Ovary (tissue), 7 donors: ENCODE measurements at regions not wholly inside any gene's neighbourhood (a gene's known extent, or its start where the extent isn't known, plus 50 kb on each side); places are given as distances from the start of the nearest gene placed in this dataset.

ENCODE experiments used
- DNase-seq, 5 donors: peaks; one replicate each; pipeline ENCODE4 v3.0.0-alpha.2; 2019 to 2020
- H3K27ac ChIP-seq, 2 donors: fragments of 200-600 bp; one replicate each; pipeline versions ENCODE4 v1.5.1 to v1.8.0; 2019 to 2022
- H3K27me3 ChIP-seq: fragments of 200-600 bp; one replicate; pipeline ENCODE4 v1.8.0; 2022
- H3K36me3 ChIP-seq: fragments of 200-600 bp; sonication (generic); one replicate; pipeline ENCODE4 v1.5.1; 2019
- H3K4me1 ChIP-seq: one replicate; pipeline ENCODE4 v1.8.1; 2013; ENCODE audit warnings: mild to moderate bottlenecking, moderate library complexity; ENCODE audit not compliant: insufficient read depth
- H3K4me3 ChIP-seq: fragments of 200-600 bp; sonication (generic); one replicate; pipeline ENCODE4 v1.5.1; 2017
- H3K9me3 ChIP-seq, 2 donors: fragments of 200-600 bp in 1 of 2; sonication (generic) in 1 of 2; one replicate each; pipeline versions ENCODE4 v1.5.1 to v1.8.1; 2013 to 2019; ENCODE audit warnings: mild to moderate bottlenecking in 1 of 2, moderate library complexity in 1 of 2
- EP300 ChIP-seq: sonication (generic); formaldehyde crosslinking; IDR thresholded peaks from one replicate; pipeline ENCODE4 v1.6.1; 2017; ENCODE audit warnings: antibody characterized with exemption
- POLR2A ChIP-seq: fragments of 450-650 bp; IDR thresholded peaks from one replicate; pipeline ENCODE4 v1.6.1; 2017; ENCODE audit warnings: antibody characterized with exemption, mild to moderate bottlenecking, moderate library complexity
- WGBS, 3 donors: extraction: QIAGEN DNeasy Blood & Tissue Kit in 1 of 3; methylation state at CpG; one replicate each; pipeline versions ENCODE4 v1.1.5 to v1.1.7; 2013 to 2017; 5-methylcytosine and 5-hydroxymethylcytosine counted together
- intact Hi-C, 4 donors: fragments of 100-400 bp; cut with DNase I; formaldehyde crosslinking; loops; one replicate each; pipeline versions ENCODE4 v1.11.0 to v1.15.1; 2022 to 2023
- TF ChIP-seq, protein P1 (sequence below), 3 donors: fragments of 450-650 bp in 2 of 3; fragments of 200-600 bp in 1 of 3; IDR thresholded peaks; one replicate each; pipeline versions ENCODE4 v1.5.1 to v1.8.0; 2016 to 2022; ENCODE audit warnings: antibody characterized with exemption in 3 of 3, mild to moderate bottlenecking in 1 of 3
- donor health status: DM: no; HTN: no; CAD: no; lungs with moderate emphysema.
- donor health status: DM: no; HTN: no; CAD: no.
- donor health status: Bipolar disorder and iron deficiency.
- donor health status: DM: no; HTN: no; CAD: no.
- donor health status: DM: yes; HTN: yes; CAD: no.

DNA sequence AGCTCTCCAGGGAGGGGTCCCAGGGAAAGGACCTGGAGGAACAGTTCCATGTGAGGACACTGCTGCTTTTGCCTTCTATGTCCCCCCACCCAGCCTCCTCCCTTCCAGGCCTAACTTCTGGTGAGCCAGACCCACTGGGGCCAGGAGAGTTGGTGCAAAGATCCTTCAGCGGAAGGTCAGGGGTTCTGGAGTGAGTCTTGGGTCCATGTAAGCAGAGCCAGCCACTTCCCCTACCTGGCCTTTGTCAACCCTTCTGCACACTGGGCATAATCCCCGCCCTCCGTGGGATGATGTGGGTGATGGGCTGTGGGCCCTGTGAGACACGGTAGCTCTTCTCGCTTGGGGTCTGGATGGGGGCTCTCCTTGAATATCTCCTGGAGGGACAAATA lies 76.9 kb downstream of the RHOB start:
- no peaks in the 10 kb centered on the region for H3K9me3 ChIP-seq
- no peak overlapping the region for H3K27ac ChIP-seq
- H3K36me3 ChIP-seq: no peaks in the 10 kb centered on the region
- H3K4me3 ChIP-seq: no peak overlapping the region
- WGBS, 3 donors: 96 to 98% (median 96%) methylated on average over 5 of the region's 5 CpGs
- intact Hi-C loops: no loop called here
- TF ChIP-seq EP300: no peak
- no peak for TF ChIP-seq POLR2A
- TF ChIP-seq, protein P1, sequence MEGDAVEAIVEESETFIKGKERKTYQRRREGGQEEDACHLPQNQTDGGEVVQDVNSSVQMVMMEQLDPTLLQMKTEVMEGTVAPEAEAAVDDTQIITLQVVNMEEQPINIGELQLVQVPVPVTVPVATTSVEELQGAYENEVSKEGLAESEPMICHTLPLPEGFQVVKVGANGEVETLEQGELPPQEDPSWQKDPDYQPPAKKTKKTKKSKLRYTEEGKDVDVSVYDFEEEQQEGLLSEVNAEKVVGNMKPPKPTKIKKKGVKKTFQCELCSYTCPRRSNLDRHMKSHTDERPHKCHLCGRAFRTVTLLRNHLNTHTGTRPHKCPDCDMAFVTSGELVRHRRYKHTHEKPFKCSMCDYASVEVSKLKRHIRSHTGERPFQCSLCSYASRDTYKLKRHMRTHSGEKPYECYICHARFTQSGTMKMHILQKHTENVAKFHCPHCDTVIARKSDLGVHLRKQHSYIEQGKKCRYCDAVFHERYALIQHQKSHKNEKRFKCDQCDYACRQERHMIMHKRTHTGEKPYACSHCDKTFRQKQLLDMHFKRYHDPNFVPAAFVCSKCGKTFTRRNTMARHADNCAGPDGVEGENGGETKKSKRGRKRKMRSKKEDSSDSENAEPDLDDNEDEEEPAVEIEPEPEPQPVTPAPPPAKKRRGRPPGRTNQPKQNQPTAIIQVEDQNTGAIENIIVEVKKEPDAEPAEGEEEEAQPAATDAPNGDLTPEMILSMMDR (IDR thresholded peaks at IDR 0.05): no peak
- H3K4me1 ChIP-seq: peaks cover 10% of the 10 kb centered on the region
- DNase-seq: no peak
- H3K27me3 ChIP-seq: no peaks in the 10 kb centered on the region

DNA sequence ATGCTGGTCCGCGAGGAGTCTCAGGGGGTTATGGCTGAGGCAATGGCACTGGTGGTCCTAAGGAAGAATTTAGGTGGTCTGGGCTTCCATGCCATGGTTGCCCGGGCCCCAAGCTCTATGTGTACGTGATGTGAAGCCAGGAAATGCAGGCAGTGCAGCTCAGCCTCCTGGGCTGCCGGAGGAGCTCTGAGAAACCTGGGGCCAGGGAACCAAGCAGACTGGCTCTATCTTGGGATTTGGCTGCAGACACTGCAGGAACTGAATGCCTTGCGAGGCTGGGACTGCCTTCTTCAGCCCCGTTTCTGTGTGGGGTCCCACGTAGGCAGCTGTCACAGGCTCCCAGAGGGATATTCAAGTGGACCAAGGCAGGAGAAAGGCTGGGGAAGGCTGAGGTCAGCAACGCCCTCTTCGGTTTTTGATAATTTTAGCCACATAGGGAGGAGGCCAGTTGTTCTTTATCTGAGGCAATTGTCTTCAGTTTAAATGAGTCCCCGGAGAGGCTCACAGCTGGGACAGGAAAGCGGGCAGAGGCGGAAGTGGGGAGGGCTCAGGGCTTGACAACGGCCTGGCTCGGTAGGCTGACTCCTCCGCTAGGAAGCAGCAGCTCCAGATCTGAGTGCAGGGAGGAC lies 77.7 kb downstream of the RHOB start:
- H3K27me3 ChIP-seq: no peaks in the 10 kb centered on the region
- no peaks in the 10 kb centered on the region for H3K36me3 ChIP-seq
- H3K9me3 ChIP-seq: no peaks in the 10 kb centered on the region
- intact Hi-C loops: no loop called here
- TF ChIP-seq POLR2A: no peak
- no peak for TF ChIP-seq EP300
- TF ChIP-seq, protein P1 (IDR thresholded peaks at IDR 0.05): no peak
- peaks cover 10% of the 10 kb centered on the region for H3K4me1 ChIP-seq
- H3K4me3 ChIP-seq: no peak overlapping the region
- H3K27ac ChIP-seq: no peak overlapping the region
- 65 to 78% (median 69%) methylated on average over 16 of the region's 16 CpGs for WGBS, 3 donors
- DNase-seq: no peak

DNA sequence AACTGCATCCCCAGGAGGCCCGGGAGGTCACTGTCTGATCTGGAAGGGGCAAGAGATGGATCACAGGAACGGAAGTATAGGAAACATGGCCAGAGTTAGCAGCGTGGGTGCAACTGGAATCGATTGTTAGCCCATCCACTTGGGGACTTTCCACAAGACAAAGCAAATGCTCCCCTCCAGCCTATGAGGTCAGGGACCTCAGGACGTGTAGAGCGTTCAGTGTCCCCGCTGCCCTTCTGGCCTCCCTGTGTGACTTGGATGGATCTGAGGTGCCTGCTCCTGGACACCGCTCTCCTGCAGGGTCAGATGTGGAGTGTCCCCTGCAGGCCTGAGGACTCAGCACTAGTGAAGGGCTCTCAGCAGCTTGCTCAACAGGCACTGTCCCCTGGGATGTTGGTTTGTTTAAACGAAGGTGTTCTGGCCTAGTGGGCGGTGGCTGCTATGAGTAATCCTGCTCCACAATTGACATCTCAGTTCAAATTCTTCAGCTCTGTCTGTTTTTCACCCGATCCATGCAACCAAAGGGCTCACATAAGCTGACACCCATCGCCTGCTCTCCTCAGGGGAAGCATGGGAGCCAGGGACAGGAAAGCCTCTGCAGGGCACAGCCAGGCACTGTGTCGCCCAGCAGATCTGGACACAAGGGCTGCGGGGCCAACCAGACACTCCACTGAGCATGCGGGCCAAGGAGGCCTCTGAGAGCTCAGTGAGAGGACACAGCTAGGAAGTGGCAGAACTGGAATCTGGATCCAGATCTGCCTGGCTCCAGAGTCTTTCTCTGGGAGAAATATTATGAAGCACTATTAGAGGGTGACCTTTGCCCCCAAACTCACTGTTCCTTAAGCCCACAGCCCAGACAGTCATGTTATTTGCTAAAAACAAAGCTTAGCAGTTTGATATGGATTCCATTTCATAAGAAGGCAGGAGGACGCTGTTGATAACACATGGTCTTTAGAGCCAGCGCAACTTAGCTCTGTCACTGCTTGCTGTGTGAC lies 78.5 kb downstream of the RHOB start:
- DNase-seq: peak in 1 of 5 donors; percentile 43
- no peak overlapping the region for H3K4me3 ChIP-seq
- intact Hi-C loops: no loop called here
- H3K4me1 ChIP-seq: peaks cover 10% of the 10 kb centered on the region
- no peak overlapping the region for H3K27ac ChIP-seq
- 65 to 74% (median 73%) methylated on average over 16 to 17 of the region's 17 CpGs for WGBS, 3 donors
- H3K36me3 ChIP-seq: no peaks in the 10 kb centered on the region
- no peaks in the 10 kb centered on the region for H3K9me3 ChIP-seq
- TF ChIP-seq, protein P1 (IDR thresholded peaks at IDR 0.05): no peak
- TF ChIP-seq POLR2A (no peak), EP300 (no peak)
- H3K27me3 ChIP-seq: no peaks in the 10 kb centered on the region

DNA sequence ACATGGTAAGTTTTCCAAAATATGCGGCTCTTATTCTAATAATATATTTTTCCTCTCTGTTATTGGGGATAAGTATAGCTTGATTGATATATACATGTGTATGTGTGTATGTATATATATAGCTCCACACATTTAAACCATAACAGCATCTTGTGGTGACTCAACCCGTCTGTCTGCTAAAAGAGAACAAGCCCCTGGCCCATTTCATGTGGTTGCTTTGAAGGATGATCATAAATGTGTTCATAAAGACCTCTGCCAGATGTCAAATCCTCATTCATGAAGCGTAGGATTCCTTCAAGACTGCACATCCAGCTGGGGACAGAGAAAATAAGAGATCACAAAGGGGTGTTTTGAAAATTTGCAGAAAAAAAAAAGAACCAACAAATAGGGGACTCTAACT lies 79.3 kb downstream of the RHOB start:
- Histone ChIP-seq H3K27me3 (no peaks in the 10 kb centered on the region), H3K4me1 (peaks cover 10% of the 10 kb centered on the region), H3K27ac (no peak overlapping the region), H3K4me3 (no peak overlapping the region), H3K9me3 (no peaks in the 10 kb centered on the region), H3K36me3 (no peaks in the 10 kb centered on the region)
- TF ChIP-seq POLR2A (no peak), EP300 (no peak)
- TF ChIP-seq, protein P1 (IDR thresholded peaks at IDR 0.05): no peak
- 60 to 82% (median 63%) methylated on average over 3 of the region's 3 CpGs for WGBS, 3 donors
- no peak for DNase-seq
- intact Hi-C loops: no loop called here
